ENCODE measurements at regions not wholly inside any gene's neighbourhood (a gene's known extent, or its start where the extent isn't known, plus 50 kb on each side); places are given as distances from the start of the nearest gene placed in this dataset.
A peak's percentile ranks its signal among the peaks of the same experiment; 100 is the strongest.

- no peak for DNase-seq (ENCODE audit: low read depth)
Measured at GRCh38 chr10:47053081-47053798, 142.0 kb downstream of the PTPN20 start.

GRCh38 chr10:47054974-47055373, 143.7 kb downstream of the PTPN20 start:
- no peak for DNase-seq (ENCODE audit: low read depth)

DNA sequence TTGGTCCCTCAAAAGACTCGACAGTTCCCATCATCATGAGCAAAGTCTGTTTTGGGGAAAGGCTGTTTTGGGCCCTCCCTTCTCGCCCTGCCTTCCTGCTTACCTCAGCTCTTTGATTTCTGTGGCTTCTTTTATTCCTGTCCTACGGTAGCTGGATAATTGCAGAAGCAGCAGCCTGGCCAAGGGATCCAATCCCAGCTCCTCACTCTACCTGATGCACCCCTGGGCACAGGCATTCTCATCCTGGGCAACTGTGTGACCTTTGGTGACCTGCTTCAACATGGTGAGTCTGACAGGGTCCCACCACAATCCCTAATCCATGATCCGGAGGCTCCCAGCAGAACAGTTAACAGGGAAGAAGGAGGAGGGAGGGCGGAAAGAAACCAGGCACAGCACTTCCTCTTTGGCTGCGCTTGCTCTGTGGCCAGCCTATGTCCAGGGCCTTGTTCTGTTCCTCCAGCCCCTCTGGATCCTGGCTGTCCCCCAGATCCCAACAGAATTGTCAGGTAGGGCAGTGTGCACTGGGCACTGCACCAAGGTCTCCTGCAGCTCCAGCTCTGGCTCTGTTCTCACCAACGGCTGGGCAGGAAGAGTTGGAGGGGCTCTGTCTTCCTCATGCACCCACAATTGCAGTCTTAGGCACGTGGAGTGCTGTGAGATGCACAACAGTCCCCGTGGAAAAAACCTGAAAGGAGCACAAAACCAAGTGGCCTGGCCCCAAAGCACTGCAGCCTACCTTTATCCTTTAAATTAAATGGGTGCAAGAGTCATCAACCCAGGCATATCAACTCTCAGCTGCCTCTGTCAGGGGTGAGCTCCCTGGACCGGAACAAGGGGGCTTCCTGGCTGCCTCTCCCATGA, 144.4 kb downstream of the PTPN20 start:
- DNase-seq (ENCODE audit: low read depth), result no peak

DNA sequence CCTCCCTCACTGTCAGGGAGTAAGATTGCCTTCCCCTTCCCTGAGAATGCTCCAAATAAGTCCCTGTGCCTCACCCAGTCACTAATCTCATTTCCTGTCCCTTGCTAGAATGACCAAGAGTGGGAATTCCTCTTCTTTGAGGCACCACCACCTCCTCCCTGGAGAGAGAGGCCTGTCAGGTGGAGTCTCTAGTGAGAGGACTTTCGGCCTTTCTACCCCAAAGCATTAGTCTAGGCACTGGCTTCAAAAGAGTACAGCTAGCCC, 145.0 kb downstream of the PTPN20 start:
- no peak for DNase-seq (ENCODE audit: low read depth)

DNA sequence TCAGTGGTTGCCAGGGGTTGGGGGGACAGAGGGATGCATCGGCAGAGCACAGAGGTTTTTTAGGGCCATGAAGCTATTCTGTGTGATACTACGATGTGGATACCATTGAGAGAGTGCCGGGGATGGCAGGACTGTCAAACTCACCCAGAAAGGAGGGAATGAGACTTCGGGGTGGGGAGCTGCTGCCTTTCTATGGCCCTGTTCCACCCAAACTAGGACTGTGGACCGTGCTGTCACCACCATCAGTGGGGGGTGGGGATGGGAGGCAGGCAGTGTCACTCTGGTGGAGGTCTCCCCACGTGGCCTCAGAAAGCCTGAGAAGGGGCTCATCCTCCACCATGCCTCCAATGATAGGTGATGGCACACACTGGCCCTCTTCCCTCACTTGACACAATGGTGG, 146.2 kb downstream of the PTPN20 start:
- no peak for DNase-seq (ENCODE audit: low read depth)

DNA sequence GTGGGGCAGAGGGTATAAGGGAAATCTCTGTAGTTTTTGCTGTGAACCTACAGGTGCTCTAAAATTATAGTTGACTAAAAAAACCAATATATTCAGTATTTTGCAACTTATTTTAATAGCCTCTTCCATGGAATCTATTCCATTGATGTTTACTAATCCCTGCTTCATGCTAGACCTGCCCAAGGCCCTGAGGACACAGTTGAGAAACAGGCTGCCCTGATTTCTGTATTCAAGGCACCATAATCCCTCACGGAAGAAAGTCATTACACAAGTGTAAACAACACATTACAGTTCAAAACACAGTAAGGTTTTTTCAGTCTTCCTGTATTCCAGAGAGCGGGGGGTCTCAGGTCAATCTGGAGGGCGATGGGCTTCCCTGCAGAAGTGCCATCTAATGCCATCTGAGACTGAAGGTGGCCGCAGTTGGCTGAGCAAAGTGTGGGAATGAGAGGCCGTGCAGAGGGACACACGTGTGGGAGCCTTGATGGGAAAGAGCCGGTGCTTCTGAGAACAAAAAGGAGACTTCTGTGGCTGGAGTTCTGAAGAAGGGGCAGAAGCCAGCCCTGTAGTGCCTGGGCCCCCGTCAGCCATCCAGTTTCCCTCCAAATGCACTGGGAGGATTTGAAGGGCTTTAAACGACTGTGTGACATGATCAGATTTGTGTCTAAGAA, 146.9 kb downstream of the PTPN20 start:
- DNase-seq (ENCODE audit: low read depth), result no peak

GRCh38 chr10:47058961-47059391, 147.7 kb downstream of the PTPN20 start:
- peak; percentile 37 for DNase-seq (ENCODE audit: low read depth)

- no peak for DNase-seq (ENCODE audit: low read depth)
Measured at GRCh38 chr10:47059606-47060311, 148.5 kb downstream of the PTPN20 start.

DNA sequence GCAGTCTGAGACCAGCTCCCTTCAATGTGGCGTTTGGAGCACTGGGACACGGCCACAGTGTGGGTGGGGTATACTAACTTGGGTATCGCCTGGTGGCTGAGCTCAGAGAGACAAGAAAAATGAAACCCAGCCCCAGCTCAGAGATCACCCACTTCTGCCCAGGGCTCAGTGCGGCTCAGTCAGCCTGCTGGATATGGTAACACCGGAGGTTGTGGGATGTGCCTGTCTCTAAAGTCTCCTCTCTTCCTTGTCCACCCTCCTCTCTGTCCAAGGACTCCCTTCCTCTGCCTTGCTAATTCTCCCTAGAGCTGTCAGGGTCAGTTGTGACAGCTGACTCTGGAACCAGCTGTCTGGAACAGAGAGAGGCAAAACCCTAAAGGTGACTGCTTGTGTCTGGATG, 149.1 kb downstream of the PTPN20 start:
- DNase-seq (ENCODE audit: low read depth), result no peak

- no peak for DNase-seq (ENCODE audit: low read depth)
Measured at GRCh38 chr10:47060993-47061500, 149.8 kb downstream of the PTPN20 start.

DNA sequence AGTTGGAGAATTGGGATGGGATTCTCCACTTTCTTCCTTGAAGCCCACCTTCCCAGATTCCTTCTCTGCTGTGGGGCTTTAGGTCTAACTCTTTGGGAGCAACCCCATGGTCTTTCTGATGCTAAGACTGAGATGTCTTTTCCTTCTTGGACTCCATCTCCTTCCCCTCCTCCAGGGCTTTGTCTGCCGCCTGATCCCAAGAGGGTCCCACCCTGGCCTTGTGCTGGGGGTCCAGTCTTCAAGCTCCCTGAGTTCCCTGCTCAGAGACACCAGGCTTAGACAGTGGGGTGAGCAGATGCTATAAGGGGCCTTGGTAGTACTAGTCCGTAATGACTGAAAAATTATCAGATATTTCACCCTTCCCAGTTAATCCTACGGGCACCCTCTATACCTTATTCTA, 150.5 kb downstream of the PTPN20 start:
- DNase-seq (ENCODE audit: low read depth), result no peak

GRCh38 chr10:47062441-47063200, 151.4 kb downstream of the PTPN20 start:
- DNase-seq (ENCODE audit: low read depth), result peak; percentile 13

- DNase-seq (ENCODE audit: low read depth), result no peak
Measured at GRCh38 chr10:47063858-47064257, 152.6 kb downstream of the PTPN20 start.

DNA sequence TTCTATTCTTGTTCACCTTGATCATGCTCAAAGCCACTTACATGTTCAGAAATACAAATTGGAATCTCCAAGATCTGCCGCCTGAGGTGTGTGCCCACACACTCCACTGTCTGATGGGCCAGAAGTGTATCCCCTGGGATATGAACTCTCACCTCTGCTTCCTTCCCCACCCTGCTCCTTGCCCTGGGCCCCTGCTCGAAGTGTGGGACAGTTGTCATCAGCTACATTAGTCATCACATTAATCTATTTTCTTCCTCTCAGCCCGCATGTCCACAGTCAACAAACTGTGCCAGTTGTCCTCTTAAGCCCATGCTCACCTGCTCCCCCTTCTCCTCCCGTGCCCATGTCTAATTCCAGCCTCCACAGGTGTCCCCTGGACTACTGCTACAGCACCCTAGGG, 154.7 kb downstream of the PTPN20 start:
- no peak for DNase-seq (ENCODE audit: low read depth)

- DNase-seq (ENCODE audit: low read depth), result no peak
Measured at GRCh38 chr10:47067949-47068940, 157.0 kb downstream of the PTPN20 start.

DNA sequence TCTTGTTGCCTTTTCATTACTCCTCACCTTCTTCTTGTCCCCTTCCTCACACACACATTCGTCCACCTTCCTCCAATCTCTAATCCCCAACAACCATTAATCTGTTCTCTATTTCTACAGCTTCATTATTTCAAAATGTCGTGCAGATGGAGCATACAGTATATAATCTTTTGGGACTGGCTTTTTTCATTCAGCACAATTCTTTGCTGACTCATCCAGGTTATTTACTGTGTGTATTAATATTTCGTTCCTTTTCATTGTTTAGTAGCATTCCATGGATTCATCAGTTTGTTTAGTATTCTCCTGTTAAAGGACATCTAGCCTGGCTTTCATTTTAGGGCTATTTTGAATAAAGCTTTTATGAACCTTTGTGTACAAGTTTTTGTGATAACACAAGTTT, 159.3 kb downstream of the PTPN20 start:
- no peak for DNase-seq (ENCODE audit: low read depth)

- DNase-seq (ENCODE audit: low read depth), result no peak
Measured at GRCh38 chr10:47071891-47072290, 160.7 kb downstream of the PTPN20 start.

GRCh38 chr10:47073967-47074366, 162.7 kb downstream of the PTPN20 start:
- DNase-seq (ENCODE audit: low read depth), result no peak

DNA sequence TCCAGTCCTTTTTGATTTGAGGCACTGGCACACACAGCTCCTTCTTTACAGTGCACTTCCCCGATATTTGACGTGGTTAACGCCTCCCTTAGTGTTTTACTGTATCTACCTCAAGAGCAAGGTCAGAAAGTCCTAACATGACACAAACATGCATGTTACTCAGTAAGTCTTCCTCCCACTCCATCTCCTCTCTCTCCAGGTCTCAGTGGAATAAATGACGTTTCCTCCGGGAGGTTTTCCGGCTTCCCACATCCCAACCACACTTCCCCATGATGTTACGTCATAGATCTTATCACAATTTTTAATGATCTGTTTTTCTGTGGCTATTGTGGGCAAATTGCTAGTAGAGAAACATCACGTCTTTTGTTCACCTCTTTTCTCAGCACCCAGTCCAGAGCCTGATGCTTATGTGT, 165.7 kb downstream of the PTPN20 start:
- peak; percentile 69 for DNase-seq (ENCODE audit: low read depth)

GRCh38 chr10:47077386-47077785, 166.2 kb downstream of the PTPN20 start:
- no peak for DNase-seq (ENCODE audit: low read depth)
